Colonic mucosa (tissue), 4 donors: ENCODE measurements at regions not wholly inside any gene's neighbourhood (a gene's known extent, or its start where the extent isn't known, plus 50 kb on each side); places are given as distances from the start of the nearest gene placed in this dataset.
"Not testable (repeated sequence)": the region's sequence is repeated elsewhere in the genome, so short reads cannot be mapped to it uniquely, and the experiment has no call there.

Experiments
- DNase-seq: peaks from one replicate; pipeline ENCODE4 v3.0.0-alpha.2; 2020
- H3K27ac ChIP-seq: fragments of 200-600 bp; one replicate; pipeline ENCODE4 v1.8.0; 2021
- H3K27me3 ChIP-seq: fragments of 200-600 bp; one replicate; pipeline ENCODE4 v1.8.0; 2021
- H3K36me3 ChIP-seq: fragments of 200-600 bp; one replicate; pipeline ENCODE4 v1.8.0; 2021
- H3K4me1 ChIP-seq: fragments of 200-600 bp; one replicate; pipeline ENCODE4 v1.8.0; 2021; ENCODE audit warnings: mild to moderate bottlenecking
- H3K4me3 ChIP-seq: fragments of 200-600 bp; one replicate; pipeline ENCODE4 v1.8.0; 2021
- H3K9ac ChIP-seq, 2 donors: one replicate each; pipeline ENCODE4 v1.7.0; 2013; ENCODE audit warnings: control low read depth in 2 of 2, low read depth in 2 of 2, low read length in 2 of 2
- H3K9me3 ChIP-seq: fragments of 200-600 bp; one replicate; pipeline ENCODE4 v1.8.0; 2021
- CTCF ChIP-seq: fragments of 200-600 bp; IDR thresholded peaks from one replicate; pipeline ENCODE4 v1.8.0; 2022; ENCODE audit warnings: antibody characterized with exemption, mild to moderate bottlenecking
- intact Hi-C: fragments of 100-400 bp; cut with DNase I; formaldehyde crosslinking; loops from one replicate; pipeline ENCODE4 v1.14.1; 2022
- donor health status: healthy.
- donor health status: DM: no; HTN: no; CAD: no.
- donor health status: DM: no; HTN: no; CAD: no.

GRCh38 chr9:106486685-106487084 is 376.3 kb upstream of the ZNF462 start:
- intact Hi-C loops = no loop called here
- no peak for DNase-seq
- H3K9me3 ChIP-seq = no peaks in the 10 kb centered on the region
- no peak overlapping the region for H3K4me3 ChIP-seq
- H3K36me3 ChIP-seq = no peaks in the 10 kb centered on the region
- no peaks in the 10 kb centered on the region for H3K27me3 ChIP-seq
- H3K9ac ChIP-seq = no peak overlapping the region
- no peak overlapping the region for H3K27ac ChIP-seq
- no peak for TF ChIP-seq CTCF
- H3K4me1 ChIP-seq = no peaks in the 10 kb centered on the region

GRCh38 chr9:106487266-106487665 is 375.7 kb upstream of the ZNF462 start:
- Histone ChIP-seq H3K9ac (no peak overlapping the region), H3K9me3 (no peaks in the 10 kb centered on the region), H3K4me3 (no peak overlapping the region), H3K27ac (no peak overlapping the region), H3K4me1 (no peaks in the 10 kb centered on the region), H3K36me3 (no peaks in the 10 kb centered on the region), H3K27me3 (no peaks in the 10 kb centered on the region)
- intact Hi-C loops = no loop called here
- DNase-seq = no peak
- no peak for TF ChIP-seq CTCF

GRCh38 chr9:106492126-106492525 is 370.8 kb upstream of the ZNF462 start:
- intact Hi-C loops, H3K9ac ChIP-seq, H3K27me3 ChIP-seq, H3K27ac ChIP-seq, H3K4me3 ChIP-seq, H3K9me3 ChIP-seq, H3K36me3 ChIP-seq, H3K4me1 ChIP-seq, DNase-seq: not testable (repeated sequence)

DNA sequence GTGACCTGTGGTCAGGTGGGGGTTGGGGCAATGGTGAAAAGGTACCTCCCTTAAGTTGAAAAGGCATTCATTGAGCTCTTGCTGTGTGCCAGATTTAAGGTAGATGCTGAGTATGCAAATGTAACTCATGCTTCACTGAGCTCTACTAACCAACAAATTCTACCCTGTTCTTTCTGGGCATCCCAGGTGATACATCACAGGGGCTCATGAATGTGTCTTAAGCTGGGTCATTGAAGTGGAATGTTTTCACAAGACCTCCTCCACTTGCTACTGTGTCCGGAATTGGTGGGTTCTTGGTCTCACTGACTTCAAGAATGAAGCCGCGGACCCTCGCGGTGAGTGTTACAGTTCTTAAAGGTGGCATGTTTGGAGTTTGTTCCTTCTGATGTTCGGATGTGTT is 362.8 kb upstream of the ZNF462 start:
- TF ChIP-seq CTCF = no peak
- H3K36me3 ChIP-seq = no peaks in the 10 kb centered on the region
- DNase-seq = no peak
- intact Hi-C loops = no loop called here
- no peaks in the 10 kb centered on the region for H3K4me1 ChIP-seq
- H3K27ac ChIP-seq = no peak overlapping the region
- no peaks in the 10 kb centered on the region for H3K9me3 ChIP-seq
- no peaks in the 10 kb centered on the region for H3K27me3 ChIP-seq
- H3K4me3 ChIP-seq = no peak overlapping the region
- H3K9ac ChIP-seq = no peak overlapping the region

GRCh38 chr9:106501210-106501609 is 361.8 kb upstream of the ZNF462 start:
- H3K27me3 ChIP-seq, DNase-seq, H3K9me3 ChIP-seq, intact Hi-C loops, H3K4me3 ChIP-seq, H3K4me1 ChIP-seq, H3K27ac ChIP-seq, H3K9ac ChIP-seq, H3K36me3 ChIP-seq: not testable (repeated sequence)

DNA sequence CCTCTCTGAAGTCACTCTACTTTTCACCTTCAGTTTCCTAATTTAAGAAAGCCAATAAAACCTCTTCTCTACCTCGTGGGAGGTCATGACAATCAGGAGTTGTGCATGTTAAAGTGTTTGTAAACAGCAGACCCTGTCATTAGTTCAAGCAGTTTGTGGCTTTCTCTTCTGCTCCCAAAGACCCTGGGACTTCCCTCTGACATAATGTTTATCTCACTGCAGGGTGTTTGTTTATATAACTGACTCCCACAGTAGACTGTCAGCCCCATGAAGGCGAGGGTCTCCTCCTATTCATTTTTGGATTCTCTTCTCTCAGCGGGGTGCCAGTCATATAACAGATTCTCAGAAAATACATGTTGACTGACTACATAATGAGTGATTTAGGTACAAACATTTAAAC is 360.0 kb upstream of the ZNF462 start:
- H3K9me3 ChIP-seq = no peaks in the 10 kb centered on the region
- intact Hi-C loops = no loop called here
- TF ChIP-seq CTCF = no peak
- H3K36me3 ChIP-seq = no peaks in the 10 kb centered on the region
- H3K27ac ChIP-seq = no peak overlapping the region
- no peak for DNase-seq
- H3K27me3 ChIP-seq = no peaks in the 10 kb centered on the region
- H3K4me3 ChIP-seq = no peak overlapping the region
- H3K9ac ChIP-seq = no peak overlapping the region
- H3K4me1 ChIP-seq = no peaks in the 10 kb centered on the region

DNA sequence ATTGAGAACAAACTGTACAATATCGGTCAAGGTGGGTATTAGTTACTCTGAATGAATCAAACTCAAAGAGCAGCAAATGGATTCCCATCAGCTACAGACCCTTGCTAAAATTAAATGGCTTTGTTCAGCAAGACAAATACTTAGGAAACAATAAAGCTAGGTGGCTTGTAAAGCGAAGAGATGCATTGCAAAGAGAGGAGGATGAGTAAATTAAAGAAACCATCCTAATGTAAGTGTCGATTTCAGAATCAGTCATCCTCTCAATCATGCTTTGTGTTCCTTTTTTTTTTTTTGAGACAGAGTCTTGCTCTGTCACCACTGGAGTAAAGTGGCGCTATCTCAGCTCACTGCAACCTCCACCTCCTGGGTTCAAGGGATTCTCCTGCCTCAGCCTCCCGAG is 359.2 kb upstream of the ZNF462 start:
- no peak for TF ChIP-seq CTCF
- H3K27me3 ChIP-seq = no peaks in the 10 kb centered on the region
- no peaks in the 10 kb centered on the region for H3K36me3 ChIP-seq
- H3K4me1 ChIP-seq = no peaks in the 10 kb centered on the region
- H3K4me3 ChIP-seq = no peak overlapping the region
- no peak overlapping the region for H3K27ac ChIP-seq
- H3K9ac ChIP-seq = no peak overlapping the region
- no peak for DNase-seq
- intact Hi-C loops = no loop called here
- H3K9me3 ChIP-seq = no peaks in the 10 kb centered on the region
